Muscle of arm (tissue), 1 donor: ENCODE measurements at regions not wholly inside any gene's neighbourhood (a gene's known extent, or its start where the extent isn't known, plus 50 kb on each side); places are given as distances from the start of the nearest gene placed in this dataset.
"Not testable (repeated sequence)": the region's sequence is repeated elsewhere in the genome, so short reads cannot be mapped to it uniquely, and the experiment has no call there.

Experiments
- DNase-seq: peaks from one replicate; pipeline ENCODE4 v3.0.0-alpha.2; 2013

DNA sequence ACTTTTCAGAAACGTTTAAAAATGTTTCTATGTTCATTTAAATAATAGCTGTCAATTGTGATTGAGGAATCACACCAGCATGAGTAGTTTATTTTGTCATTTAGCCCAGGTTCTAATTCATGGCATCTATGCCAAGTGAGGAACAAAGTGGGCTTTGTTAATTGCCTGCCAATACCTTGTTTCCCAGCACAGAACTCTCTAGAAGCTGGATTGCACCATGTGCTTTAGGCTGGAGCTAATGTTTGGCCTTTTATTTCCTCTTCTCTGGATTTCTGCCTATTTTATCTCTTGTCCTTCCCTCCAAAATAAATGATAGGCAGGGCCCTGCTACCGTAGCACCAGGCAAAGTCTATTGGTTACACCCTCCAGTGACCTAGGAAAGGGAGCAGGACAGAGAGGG, 109.9 kb upstream of the ITGB1 start:
- no peak for DNase-seq

DNA sequence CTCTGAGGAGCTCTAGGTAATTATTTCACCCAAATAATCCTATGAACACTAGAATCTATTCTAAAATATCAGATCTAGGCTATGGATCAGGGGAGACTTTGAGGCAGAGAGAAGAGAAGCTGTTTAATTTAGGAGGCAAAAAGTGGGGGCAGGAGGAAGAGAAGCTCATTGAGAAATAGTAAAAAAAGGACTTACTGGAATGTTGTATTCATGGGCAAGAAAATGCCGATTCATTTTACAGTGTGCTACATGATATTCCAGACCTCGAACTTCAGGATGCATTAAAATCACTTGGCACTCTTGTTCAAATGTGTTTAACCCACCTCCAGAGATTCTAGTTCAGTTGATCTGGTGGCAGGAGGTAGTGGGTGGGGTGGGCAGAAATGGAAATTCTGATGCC, 109.5 kb upstream of the ITGB1 start:
- no peak for DNase-seq

DNA sequence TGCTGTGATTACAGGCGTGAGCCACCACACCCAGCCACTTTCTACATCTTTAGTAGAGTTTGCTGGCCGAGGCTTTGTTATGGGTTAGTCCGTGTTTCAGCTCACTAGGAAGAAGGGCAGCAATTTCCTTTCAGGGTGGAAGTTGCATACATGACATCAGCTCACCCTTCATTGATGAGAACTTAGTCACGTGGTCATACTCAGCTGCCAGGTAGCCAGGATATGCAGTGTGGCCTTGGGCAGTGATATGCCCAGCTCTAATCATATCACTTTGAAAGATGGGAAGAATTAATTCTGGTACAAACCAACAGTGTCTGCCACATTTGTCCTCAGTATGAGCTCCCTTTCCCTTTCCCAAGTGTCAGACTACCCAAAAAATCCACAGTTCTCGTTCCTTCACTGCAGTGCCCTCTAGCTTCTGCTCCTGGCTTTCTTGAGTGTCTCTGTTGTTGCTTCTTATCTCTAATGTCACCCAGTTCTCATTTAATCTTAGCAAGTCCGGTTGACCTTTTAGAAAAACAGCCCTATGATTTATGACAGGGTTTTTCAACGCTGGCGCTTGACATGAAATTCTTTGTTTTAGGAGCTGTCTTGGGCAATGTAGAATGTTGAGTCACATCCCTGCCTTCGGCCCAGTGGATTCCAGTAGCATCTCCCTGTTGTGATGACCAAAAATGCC, 108.7 kb upstream of the ITGB1 start:
- DNase-seq: no peak

DNA sequence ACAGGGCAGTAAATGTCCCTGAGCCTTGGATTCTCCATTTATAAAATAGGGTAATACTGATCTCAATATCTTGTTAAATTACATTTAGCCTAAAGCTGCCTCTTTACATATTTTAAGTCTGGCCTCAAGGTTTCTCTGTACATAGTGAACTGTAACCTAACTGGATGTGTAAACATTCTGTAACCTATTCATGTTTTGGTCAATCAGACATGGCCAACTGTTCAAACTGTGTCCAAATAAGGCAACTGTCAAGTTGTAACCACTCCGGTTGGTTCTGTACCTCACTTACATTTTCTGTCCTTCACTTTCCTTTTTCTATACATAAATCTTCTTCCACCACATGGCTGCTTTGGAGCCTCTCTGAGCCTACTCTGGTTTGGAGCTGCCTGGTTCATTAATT, 107.1 kb upstream of the ITGB1 start:
- DNase-seq: no peak

DNA sequence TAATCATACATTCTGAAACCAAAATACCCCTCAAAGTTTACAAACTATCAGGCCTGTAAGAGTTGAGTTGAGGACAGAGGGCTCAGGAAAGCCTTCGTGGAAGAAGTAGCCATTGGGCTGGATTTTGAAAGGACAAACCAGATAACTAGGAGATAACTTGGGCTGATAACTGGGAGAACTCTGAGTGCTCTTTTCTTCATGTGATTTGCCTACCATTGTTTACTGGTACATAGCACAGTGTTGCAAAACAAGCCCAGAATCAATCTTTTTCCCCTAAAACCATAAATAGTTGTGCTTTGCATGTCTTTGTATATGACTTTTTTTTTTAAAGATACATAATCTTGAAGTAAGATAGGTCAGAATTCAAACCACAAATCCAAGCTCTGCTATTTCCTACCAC, 106.7 kb upstream of the ITGB1 start:
- DNase-seq: no peak

DNA sequence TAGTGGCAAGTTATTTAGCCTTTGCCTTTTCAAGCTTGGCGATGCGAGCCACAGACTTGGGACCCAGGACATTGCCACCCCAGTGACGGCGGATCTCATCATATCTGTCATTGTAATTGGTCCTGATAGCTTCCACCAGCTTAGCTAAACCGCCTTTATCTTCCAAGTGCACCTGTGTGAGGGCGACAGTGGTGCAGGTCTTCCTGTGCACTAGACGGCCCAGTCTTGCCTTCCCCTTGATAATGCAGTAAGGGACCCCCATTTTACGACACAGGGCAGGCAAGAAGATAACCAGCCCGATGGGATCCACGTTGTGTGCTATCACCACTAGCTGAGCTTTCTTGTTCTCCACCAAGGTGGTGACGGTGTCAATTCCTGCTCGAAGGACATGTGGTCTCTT, 99.6 kb upstream of the ITGB1 start:
- DNase-seq: no peak

DNA sequence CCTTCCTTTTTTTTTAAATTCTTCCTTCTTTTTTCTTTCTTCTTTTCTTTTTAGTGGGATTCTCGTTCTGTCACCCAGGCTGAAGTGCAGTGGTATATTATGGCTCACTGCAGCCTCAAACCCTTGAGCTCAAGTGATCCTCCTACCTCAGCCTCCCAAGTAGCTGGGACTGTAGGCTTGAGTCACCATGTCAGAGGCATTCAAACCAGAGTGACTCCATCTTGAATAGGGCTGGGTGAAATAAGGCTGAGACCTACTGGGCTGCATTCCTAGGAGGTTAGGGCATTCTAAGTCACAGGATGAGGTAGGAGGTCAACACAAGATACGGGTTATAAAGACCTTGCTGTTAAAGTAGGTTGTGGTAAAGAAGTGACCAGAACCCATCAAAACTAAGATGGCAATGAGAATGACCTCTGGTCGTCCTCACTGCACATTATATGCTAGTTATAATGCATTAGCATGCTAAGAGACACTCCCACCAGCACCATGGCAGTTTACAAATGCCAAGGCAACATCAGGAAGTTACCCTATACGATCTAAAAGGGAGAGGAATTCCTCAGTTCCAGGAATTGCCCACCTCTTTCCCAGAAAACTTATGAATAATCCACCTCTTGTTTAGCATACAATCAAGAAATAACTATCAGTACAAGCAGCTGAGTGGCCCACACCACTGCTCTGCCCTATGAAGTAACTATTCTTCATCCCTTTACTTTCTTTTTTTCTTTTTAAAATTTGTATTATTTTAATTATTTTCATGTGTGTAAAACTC, 99.0 kb upstream of the ITGB1 start:
- no peak for DNase-seq

DNA sequence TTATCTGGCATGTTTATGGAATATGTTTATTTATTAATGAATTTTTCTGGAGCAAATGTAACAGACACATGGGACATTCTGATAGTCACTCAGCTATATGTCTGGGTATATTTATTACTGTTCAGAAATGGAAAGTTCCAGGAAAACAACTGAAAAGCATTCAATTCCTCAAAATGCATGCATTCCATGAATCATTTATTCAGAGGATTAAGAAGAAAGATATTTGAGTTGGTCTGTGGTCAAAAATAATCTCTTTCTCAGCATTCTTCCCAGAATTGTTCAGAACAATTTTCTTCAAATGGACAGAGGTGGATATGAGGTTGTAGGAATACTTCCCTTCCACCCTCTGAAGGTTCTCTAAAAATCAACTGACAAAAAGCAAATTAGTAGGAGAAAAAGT, 97.6 kb upstream of the ITGB1 start:
- no peak for DNase-seq

DNA sequence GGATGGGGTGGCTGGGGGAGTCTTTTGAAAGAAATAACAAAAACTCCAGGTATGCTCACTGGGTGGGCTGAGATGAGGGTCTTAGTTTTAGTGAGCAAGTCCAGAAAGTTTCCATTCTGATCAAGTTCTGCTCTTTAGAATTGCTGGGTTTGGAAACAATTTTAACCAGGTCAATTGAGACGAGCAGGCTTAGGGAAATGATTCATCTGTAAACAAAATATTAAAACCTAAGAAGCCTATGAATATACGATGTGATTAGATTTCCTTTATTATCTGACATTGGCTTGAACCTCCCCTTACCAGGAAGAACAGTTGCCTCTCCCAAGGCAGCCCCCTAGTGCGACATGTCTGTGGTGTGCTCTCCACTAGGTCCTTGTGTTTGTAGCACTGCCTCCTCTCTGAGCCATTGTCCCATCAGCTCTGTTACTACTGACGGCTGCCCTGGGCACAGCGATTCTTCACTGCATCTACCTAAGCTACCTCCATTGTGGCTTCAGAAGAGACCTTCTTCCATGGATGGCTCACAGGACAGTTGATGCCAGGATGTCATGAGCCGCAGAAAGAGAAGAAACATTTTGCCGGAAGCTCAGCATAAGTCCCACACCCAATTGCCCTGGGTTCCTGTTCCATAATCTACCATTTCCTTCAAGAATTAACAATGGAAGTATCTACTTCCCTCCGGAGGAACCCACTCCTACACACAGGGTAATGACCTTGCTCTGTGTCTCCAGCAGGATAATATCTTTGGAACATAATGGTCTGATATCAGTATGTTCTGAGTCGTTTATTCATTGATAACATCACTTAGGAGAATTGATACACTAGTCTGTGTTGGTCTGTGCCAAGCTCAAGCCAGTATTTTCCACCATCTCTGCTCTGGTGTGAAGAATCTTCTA, 95.1 kb upstream of the ITGB1 start:
- DNase-seq: no peak

DNA sequence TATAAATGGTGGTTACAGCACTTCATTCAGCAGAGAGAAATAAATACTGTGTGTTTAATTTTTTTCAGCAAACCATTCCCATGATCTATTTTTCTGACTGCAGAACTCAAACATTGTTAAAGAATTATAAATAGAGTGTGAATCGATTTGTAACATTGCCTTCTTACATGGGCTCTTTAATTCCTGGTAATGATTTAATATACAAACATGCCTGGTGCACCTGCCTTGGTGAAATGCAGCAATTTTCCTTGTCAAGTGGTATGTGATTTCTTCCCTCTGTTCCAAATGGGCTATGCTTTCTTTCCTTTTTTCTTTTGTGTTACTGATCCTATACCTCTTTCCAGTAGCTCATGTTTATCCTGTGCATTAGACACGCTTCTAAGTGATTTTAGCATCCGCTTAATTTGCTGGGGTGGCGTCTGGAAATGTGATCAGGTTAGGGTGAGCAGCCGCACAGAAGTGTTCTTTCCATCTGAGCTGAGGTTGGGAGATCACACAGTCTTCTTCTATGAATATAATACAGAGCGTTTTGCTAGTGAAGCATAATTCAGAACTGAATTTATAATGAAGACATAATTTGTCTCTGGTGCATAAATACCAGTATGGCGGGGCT, 94.3 kb upstream of the ITGB1 start:
- no peak for DNase-seq

DNA sequence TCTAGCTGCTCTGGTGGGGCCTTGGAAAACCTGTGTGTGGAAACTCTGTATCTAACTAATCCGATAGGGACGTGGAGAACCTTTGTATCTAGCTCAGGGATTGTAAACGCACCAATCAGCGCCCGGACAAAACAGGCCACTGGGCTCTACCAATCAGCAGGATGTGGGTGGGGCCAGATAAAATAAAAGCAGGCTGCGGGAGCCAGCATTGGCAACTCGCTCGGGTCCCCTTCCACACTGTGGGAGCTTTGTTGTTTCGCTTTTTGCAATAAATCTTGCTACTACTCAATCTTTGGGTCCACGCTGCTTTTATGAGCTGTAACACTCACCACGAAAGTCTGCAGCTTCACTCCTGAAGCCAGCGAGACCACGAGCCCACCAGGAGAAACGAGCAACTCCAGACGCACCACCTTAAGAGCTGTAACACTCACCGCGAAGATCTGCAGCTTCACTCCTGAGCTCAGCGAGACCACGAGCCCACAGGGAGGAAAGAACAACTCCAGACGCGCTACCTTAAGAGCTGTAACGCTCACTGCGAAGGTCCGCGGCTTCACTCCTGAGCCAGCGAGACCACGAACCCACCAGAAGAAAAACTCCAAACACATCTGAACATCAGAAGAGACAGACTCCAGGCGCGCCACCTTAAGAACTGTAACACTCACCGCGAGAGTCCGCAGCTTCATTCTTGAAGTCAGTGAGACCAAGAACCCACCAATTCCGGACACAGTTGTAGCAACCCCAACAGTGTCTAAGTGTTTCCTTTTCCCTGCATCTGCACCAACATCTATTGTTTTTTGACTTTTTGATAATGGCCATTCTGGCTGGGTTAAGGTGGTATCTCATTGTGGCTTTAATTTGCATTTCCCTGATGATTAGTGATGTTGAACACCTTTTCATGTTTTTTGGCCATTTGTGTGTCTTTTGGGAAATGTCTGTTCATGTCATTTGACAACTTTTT, 92.2 kb upstream of the ITGB1 start:
- not testable (repeated sequence) for DNase-seq

DNA sequence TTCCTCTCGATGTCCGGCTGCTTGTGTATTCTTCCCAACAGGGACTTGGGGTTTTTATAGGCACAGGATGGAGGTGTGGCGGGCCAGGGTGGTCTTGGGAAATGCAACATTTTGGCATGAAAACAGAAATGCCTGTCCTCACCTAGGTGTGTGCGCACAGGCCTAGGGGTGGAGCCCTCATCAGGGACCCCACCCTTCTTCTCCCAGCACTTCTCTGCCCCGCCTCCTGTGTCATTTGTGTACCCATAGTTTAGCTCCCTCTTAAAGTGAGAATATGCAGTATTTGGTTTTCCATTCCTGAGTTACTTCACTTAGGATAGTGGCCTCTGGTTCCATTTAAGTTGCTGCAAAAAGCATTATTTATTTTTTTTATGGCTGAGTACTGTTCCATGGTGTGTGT, 90.2 kb upstream of the ITGB1 start:
- no peak for DNase-seq

DNA sequence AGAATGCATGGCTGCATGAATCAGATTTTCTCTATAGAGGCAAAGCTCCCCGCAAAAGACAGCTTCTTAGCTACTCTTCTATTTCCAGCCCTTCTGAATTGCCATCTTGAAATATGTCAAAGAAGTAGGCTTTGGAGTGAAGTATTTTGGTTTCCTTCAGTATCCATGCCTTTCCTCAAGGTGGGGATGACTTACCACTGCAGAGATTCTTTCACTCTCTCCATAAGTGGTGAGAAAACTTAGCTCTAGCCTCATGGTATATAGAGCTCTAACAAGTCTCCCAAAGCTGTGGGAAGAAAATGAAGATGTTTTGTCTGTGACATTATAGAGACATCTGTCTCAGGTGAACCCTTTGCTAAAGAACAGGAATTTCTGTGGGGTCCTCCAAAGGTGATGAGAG, 89.6 kb upstream of the ITGB1 start:
- DNase-seq: no peak

DNA sequence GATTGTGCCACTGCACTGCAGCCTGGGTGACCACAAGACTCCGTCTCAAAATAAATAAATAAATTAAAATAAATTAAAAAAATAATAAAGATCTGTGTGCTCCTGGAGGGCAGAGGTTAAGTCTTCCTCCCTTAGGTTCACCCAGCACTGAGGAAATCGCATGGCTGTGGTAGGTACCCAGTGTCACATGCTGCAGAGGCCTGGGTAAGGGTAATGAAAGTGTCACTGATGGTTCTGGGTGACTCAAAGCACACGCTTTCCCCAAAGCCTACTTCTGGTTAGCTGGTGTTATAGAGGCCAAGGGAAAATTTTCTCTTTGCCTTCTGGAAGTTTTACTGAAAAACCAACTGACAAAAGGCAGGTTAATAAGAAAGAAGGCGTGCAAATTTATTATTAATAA, 88.8 kb upstream of the ITGB1 start:
- DNase-seq: no peak

DNA sequence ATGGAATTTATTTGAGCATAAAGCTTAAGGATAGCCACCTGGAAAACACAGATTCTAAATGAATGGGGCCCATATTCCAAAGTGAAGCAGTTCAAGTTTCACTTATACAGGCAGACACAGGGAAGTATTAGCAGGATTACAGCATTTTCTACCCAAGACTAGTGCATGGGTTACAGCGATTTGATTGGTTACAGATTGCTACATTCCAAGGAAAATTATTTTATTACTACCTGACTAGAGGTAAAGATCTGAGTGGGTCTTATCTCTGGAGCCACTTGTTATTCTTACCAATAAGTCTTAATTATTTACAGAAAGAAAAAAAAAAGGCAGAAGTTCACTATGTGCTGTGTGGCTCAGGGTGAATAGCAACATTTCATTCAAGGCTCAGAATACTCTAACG, 87.4 kb upstream of the ITGB1 start:
- DNase-seq: no peak

DNA sequence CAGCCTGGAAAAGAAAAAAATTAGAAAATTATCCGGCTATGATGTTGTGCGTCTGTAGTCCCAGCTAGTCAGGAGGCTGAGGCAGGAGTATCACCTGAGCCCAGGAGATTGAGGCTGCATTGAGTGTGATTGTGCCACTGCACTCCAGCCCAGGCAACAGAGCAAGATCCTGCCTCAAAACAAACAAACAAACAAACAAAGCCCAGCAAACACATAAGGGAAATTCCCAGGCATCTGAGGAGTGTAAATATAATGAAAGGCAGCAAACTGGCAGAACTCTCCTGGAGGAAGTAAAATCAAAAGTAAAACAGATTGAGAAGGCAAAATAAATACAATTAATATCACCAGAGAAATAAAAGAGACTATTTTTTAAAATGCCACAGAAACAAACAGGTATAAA, 84.5 kb upstream of the ITGB1 start:
- DNase-seq: no peak

DNA sequence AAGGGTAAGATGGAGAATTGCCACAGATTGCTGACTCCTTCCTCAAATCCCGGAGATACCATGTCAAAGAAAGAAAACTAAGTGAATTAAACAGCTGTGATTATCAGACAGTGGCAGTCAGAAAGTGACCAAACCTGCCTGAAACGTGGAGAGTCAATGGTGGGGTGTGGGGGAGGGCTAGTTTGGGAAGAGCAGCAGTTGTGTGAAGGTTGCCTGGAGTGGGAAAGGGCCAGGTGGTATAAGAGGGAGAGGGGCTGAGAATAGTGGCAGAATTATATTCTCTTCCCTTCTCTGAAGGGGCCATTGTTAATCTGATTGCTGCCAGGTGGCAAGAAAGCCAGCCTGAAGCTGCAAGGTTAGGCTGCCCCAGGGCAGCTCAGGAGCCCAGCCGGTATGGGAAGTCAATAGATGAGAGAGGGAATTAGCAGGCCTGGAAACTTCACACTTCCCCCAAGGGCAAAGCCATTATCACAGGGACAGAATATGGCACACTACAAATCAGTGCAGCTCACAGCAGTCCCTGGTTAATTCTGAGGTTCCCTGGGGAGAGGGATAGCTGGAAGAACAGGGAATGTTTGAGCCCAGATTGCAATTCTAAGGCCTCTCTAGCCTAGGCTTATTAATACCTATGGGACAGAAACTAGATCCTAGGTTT, 83.9 kb upstream of the ITGB1 start:
- DNase-seq: no peak

DNA sequence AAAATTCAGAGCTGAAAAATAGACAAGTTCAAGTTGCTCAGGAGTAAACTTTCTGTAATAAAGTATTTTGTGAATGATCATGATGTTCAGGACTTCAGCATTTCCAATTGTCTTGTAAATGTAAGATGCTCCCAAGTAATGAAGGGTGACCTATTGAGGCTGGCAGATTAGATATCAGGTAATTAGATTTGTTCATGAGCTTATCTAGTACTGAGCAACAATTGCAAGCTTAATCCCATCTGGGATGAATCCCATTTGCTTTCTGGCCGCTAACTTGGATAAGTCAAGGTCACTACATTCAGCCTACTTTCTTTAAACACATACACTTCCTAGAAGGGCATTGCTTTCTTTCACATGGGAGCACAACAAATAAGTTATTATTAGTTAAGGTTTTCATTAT, 82.4 kb upstream of the ITGB1 start:
- DNase-seq: no peak

DNA sequence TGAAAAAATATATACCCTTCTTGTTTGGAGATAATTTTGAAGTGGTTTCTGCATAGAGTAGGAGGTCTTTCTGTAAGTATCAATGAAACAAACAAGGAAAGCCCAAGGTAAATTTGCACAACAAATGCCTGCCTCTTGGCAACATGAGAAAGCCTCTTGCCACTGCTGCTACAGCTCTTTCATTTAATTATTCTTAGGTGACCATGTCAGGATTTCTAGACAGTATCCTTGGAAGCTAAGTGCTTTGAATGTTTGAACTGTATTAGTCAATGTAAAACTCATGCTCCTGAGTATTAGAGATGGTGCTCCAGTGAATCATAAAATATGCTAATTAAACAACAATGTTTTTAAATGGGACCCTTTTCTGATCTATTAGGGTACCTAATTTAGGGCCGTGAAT, 81.2 kb upstream of the ITGB1 start:
- no peak for DNase-seq

DNA sequence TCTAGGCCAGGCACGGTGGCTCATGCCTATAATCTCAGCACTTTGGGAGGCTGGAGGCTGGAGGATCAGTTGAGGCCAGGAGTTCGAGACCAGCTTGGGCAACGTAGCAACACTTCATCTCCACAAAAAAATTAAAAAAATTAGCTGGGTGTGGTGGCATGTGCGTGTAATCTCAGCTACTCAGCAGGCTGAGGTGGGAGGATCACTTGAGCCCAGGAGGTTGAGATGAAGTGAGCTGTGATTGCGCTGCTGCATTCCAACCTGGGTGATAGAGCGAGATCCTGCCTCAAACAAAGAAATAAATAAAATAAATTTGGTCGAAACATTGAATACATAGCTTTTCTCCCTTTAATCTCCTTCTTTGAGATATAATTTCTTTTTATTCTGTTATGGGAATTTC, 80.6 kb upstream of the ITGB1 start:
- DNase-seq: no peak

DNA sequence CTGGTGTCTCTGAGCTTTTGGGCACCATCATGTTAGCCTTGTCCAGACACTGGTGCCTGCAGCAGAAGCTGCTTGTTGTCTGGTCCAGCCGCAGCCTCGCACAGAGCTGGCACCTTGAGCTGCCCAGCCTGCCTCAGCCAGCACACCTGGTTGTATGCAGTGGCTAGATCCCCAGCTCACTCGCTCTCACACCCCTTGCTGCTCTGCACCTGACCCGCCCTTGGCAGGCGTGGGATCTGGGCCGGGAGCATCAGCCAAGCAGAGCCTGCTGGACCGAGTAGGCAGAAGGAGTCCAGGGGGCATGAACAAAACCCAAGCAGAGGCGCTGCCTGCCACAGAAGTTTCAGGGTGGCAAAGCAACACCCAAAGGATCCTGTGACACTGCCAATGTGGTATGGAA, 79.7 kb upstream of the ITGB1 start:
- no peak for DNase-seq
